ENCODE measurements at regions not wholly inside any gene's neighbourhood (a gene's known extent, or its start where the extent isn't known, plus 50 kb on each side); places are given as distances from the start of the nearest gene placed in this dataset.
A peak's percentile ranks its signal among the peaks of the same experiment; 100 is the strongest.

DNA sequence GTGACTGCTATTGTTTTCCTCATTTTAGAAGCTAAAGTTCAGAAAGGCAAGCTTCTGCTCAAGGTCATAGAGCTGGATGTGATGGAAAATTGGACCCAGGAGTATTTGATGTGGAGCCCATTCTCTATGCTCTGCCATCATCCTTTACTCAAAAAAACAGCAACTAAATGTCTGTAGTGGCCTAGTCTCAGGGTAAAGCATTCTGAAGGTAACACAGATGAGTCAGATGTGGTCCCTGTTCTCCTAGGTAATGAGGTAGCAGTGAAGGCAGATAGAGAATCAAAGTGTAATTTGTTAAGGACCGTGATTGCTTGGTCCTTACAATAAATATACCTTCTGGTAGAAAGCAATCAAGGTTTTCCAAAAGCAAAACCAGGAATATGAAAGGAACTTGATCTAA lies 84.4 kb upstream of the SPON1 start:
- TF ChIP-seq JUND (IDR thresholded peaks at IDR 0.05; ENCODE audit: low read depth) = no peak
- in situ Hi-C loops (cut with HindIII; ENCODE audit: low pct_unique_long_range_greater_than_20kb, low sequenced_read_pairs) = no loop called here
- DNase-seq (ENCODE audit: low read depth in 1 of 2, low spot score in 1 of 2) = no peak

- in situ Hi-C loops (cut with HindIII; ENCODE audit: low pct_unique_long_range_greater_than_20kb, low sequenced_read_pairs) = no loop called here
- TF ChIP-seq JUND (IDR thresholded peaks at IDR 0.05; ENCODE audit: low read depth) = no peak
- no peak for DNase-seq (ENCODE audit: low read depth in 1 of 2, low spot score in 1 of 2)
Observed at GRCh38 chr11:13880634-13881033, 81.9 kb upstream of the SPON1 start.

DNA sequence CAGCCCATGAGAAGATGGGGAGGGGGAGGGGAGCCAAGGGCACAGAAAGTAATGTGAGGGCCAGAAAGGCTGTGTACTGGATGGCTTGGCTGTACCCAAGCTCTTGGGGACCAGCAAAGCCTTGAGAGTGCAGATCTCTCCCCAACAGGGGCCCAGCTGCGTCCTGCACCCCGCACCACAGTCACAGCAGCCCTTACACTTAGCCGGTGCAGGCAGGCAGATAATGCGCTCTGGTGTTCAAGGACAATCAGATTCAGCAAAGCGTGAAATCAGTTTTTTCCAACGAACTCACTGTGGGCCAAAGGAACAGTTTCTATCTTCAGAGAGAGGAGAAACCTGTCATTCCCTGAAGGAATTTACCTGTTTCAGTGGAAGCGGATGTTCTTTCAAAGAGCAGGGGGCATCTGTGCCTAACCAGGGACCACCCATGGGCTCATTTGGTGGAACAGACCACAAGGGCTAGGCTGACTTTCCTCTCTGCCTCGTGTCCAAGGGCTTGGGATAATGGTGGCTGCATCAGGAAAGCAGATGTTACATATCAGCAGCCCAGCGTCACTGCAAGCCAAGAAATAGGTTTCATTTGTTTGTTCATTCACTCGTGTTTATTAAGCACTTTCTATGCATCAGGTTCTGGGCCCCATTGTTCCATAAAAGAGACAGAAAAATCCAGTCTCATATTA lies 81.2 kb upstream of the SPON1 start:
- TF ChIP-seq JUND (IDR thresholded peaks at IDR 0.05; ENCODE audit: low read depth) = no peak
- no peak for DNase-seq (ENCODE audit: low read depth in 1 of 2, low spot score in 1 of 2)
- in situ Hi-C loops (cut with HindIII; ENCODE audit: low pct_unique_long_range_greater_than_20kb, low sequenced_read_pairs) = no loop called here

GRCh38 chr11:13883042-13883441 lies 79.5 kb upstream of the SPON1 start:
- no peak for TF ChIP-seq JUND (IDR thresholded peaks at IDR 0.05; ENCODE audit: low read depth)
- no peak for DNase-seq (ENCODE audit: low read depth in 1 of 2, low spot score in 1 of 2)
- in situ Hi-C loops (cut with HindIII; ENCODE audit: low pct_unique_long_range_greater_than_20kb, low sequenced_read_pairs) = no loop called here

DNA sequence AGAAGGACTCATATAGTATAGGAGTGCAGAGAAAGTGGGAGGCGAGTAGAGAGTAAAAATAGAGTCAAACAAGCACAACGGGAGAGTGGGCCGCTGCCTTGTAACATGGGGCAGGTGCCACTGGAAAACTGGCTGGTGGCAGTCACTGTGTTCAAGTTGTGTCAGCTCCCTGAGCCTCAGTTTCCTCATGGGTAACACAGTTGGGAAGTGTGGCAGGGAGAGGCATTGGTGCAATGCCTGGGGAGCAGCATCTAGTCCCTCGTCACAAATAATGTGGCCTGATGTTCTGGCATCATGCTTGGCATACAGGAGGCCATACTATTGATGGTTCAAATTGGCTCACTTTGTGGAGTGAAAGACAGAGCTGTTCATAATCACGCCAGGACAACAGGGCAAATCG lies 78.9 kb upstream of the SPON1 start:
- TF ChIP-seq JUND (IDR thresholded peaks at IDR 0.05; ENCODE audit: low read depth) = no peak
- DNase-seq (ENCODE audit: low read depth in 1 of 2, low spot score in 1 of 2) = no peak
- in situ Hi-C loops (cut with HindIII; ENCODE audit: low pct_unique_long_range_greater_than_20kb, low sequenced_read_pairs) = no loop called here

DNA sequence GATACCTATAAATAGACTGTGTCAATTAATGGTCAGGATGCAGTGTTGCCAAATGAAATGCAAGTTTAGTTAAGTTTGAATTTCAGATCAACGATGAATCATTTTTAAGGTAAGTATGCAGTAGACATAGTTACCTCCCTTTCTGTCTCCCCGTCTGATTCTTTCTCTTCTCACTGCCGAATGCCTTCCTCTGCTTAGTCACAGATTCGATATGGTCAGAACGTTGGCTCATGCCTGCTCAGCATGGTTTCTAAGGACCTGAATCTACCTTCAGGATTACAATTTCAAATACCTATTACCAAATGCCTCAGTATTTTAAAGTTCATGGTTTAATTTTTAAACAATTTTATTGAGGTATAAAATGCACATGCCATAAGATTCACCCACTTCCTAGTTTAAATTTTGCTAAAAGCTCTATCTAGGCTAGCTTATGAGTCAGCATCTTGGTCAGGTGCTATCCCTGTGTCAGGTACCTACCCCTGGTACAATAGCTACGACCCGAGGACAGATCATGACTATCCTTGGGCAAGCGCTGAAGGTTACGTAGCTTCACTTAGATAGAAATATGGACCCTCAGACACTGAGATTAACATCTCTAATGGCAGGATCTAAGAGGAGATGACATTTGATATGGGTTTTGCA lies 78.2 kb upstream of the SPON1 start:
- in situ Hi-C loops (cut with HindIII; ENCODE audit: low pct_unique_long_range_greater_than_20kb, low sequenced_read_pairs) = no loop called here
- no peak for TF ChIP-seq JUND (IDR thresholded peaks at IDR 0.05; ENCODE audit: low read depth)
- DNase-seq (ENCODE audit: low read depth in 1 of 2, low spot score in 1 of 2) = no peak

GRCh38 chr11:13885083-13885482 lies 77.4 kb upstream of the SPON1 start:
- peak in 1 of 2 experiments; percentile 8 for DNase-seq (ENCODE audit: low read depth in 1 of 2, low spot score in 1 of 2)
- no peak for TF ChIP-seq JUND (IDR thresholded peaks at IDR 0.05; ENCODE audit: low read depth)
- in situ Hi-C loops (cut with HindIII; ENCODE audit: low pct_unique_long_range_greater_than_20kb, low sequenced_read_pairs) = no loop called here

DNA sequence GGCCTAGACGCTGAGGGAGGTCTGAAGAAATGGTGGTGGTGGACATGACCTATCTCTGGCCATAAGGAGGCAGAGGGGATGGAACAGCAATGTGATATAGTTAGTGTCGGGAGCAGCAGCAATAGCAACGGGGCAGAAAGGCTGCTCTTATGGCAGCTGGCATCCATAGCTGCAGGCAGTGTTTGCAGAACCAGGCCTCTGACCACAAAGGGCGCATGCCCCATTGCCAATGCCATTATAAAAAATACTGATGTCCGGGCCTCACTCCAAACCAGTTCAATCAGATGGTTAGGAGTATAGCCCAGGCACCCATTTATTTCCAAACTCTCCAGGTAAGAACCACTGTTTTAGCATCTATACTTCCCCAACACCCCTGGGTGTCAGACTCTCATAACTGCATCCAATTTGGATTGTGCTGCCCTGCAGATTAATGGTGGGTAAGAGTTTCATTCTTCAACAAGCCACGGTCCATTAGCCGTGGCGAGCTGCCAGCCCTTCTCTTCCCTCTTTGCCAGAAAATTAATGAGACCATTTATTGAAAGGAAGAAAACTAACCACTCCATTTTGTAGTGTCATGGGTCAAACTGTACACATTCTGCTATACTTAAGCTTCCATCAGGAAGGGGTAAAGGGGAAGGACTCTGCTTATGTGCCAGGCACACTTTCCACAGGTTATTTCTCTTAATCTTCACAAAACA lies 72.8 kb upstream of the SPON1 start:
- peak in 1 of 2 experiments; percentile 66 for DNase-seq (ENCODE audit: low read depth in 1 of 2, low spot score in 1 of 2)
- TF ChIP-seq JUND (IDR thresholded peaks at IDR 0.05; ENCODE audit: low read depth) = no peak
- in situ Hi-C loops (cut with HindIII; ENCODE audit: low pct_unique_long_range_greater_than_20kb, low sequenced_read_pairs) = no loop called here

DNA sequence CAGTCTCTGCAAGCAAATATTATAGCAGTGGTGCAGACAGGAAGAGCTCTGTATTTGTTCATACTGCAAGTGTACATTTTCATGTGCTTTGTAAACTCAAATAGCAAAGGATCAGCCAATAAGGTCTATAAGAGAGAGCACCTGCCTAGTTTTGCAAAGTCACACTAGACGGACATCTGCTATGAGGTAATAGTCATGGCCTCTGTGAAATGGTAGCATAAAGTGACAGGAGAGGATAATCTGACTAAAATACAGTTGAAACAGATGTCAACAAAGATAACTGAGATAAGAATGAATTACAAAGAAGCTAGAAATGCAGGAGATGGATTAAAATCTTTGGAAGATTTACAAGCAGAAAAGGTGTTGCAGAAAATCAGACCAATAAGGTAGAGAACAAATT lies 70.6 kb upstream of the SPON1 start:
- in situ Hi-C loops (cut with HindIII; ENCODE audit: low pct_unique_long_range_greater_than_20kb, low sequenced_read_pairs) = no loop called here
- TF ChIP-seq JUND (IDR thresholded peaks at IDR 0.05; ENCODE audit: low read depth) = 0 out of 2 replicates have a peak, but pooled peaks have one; percentile 39
- peak in 1 of 2 experiments; percentile 28 for DNase-seq (ENCODE audit: low read depth in 1 of 2, low spot score in 1 of 2)

- in situ Hi-C loops (cut with HindIII; ENCODE audit: low pct_unique_long_range_greater_than_20kb, low sequenced_read_pairs) = no loop called here
- no peak for TF ChIP-seq JUND (IDR thresholded peaks at IDR 0.05; ENCODE audit: low read depth)
- no peak for DNase-seq (ENCODE audit: low read depth in 1 of 2, low spot score in 1 of 2)
Observed at GRCh38 chr11:13896175-13896980, 66.1 kb upstream of the SPON1 start.

- no peak for DNase-seq (ENCODE audit: low read depth in 1 of 2, low spot score in 1 of 2)
- no peak for TF ChIP-seq JUND (IDR thresholded peaks at IDR 0.05; ENCODE audit: low read depth)
- in situ Hi-C loops (cut with HindIII; ENCODE audit: low pct_unique_long_range_greater_than_20kb, low sequenced_read_pairs) = no loop called here
Observed at GRCh38 chr11:13896981-13897353, 65.6 kb upstream of the SPON1 start.

GRCh38 chr11:13897646-13898276 lies 64.8 kb upstream of the SPON1 start:
- no peak for DNase-seq (ENCODE audit: low read depth in 1 of 2, low spot score in 1 of 2)
- TF ChIP-seq JUND (IDR thresholded peaks at IDR 0.05; ENCODE audit: low read depth) = no peak
- in situ Hi-C loops (cut with HindIII; ENCODE audit: low pct_unique_long_range_greater_than_20kb, low sequenced_read_pairs) = no loop called here

All from T47D (cell line).